GM23338 (cell line): ENCODE measurements at regions not wholly inside any gene's neighbourhood (a gene's known extent, or its start where the extent isn't known, plus 50 kb on each side); places are given as distances from the start of the nearest gene placed in this dataset.

Experiments
- ATAC-seq: fragments of 200-7000 bp; cut with Tn5 transposase; 3 replicates; pipeline ENCODE4 v1.9.1; 2020
- DNase-seq: peaks from one replicate; pipeline ENCODE4 v3.0.0-alpha.2; 2015; ENCODE audit warnings: low spot score
- H2AFZ ChIP-seq: fragments of 200-600 bp; sonication (generic); 2 replicates; pipeline ENCODE4 v1.8.0; 2016; ENCODE audit warnings: antibody characterized with exemption, mild to moderate bottlenecking, moderate library complexity
- H3F3A ChIP-seq: fragments of 200-600 bp; sonication (generic); replicated peaks from 2 replicates; pipeline ENCODE4 v1.8.0; 2017; ENCODE audit warnings: antibody characterized with exemption, mixed run types, low read depth
- H3K27ac ChIP-seq: fragments of 200-600 bp; sonication (generic); 2 replicates; pipeline ENCODE4 v1.6.1; 2016; ENCODE audit warnings: low read depth
- H3K27me3 ChIP-seq: fragments of 200-600 bp; sonication (generic); 2 replicates; pipeline ENCODE4 v1.8.0; 2016; ENCODE audit warnings: mild to moderate bottlenecking, mixed run types, moderate library complexity; ENCODE audit not compliant: insufficient read depth
- H3K36me3 ChIP-seq: fragments of 200-600 bp; sonication (generic); 2 replicates; pipeline ENCODE4 v1.8.0; 2016; ENCODE audit warnings: mild to moderate bottlenecking; ENCODE audit not compliant: insufficient read depth
- H3K4me1 ChIP-seq: fragments of 200-600 bp; sonication (generic); 2 replicates; pipeline ENCODE4 v1.8.0; 2016; ENCODE audit warnings: mild to moderate bottlenecking, moderate library complexity; ENCODE audit not compliant: insufficient read depth
- H3K4me2 ChIP-seq: fragments of 200-600 bp; sonication (generic); 2 replicates; pipeline ENCODE4 v1.7.1; 2017; ENCODE audit warnings: mixed run types
- H3K4me3 ChIP-seq: fragments of 200-600 bp; sonication (generic); 2 replicates; pipeline ENCODE4 v1.6.1; 2016; ENCODE audit warnings: mixed run types
- H3K79me2 ChIP-seq: fragments of 200-600 bp; sonication (generic); replicated peaks from 2 replicates; pipeline ENCODE4 v1.8.0; 2017; ENCODE audit warnings: mild to moderate bottlenecking; ENCODE audit not compliant: insufficient read depth
- H3K9me2 ChIP-seq: fragments of 200-600 bp; sonication (generic); 2 replicates; pipeline ENCODE4 v1.8.0; 2017; ENCODE audit not compliant: insufficient read depth
- H4K20me1 ChIP-seq: fragments of 200-600 bp; sonication (generic); replicated peaks from 2 replicates; pipeline ENCODE4 v1.8.0; 2017; ENCODE audit warnings: mild to moderate bottlenecking; ENCODE audit not compliant: insufficient read depth
- H3K27ac Mint-ChIP-seq: 2 replicates; pipeline ENCODE4 v1.8.0; 2020; ENCODE audit warnings: inconsistent platforms, mild to moderate bottlenecking, moderate library complexity, mixed read lengths
- H3K27me3 Mint-ChIP-seq: 3 replicates; pipeline ENCODE4 v1.8.0; 2022; ENCODE audit warnings: low read depth, mild to moderate bottlenecking, moderate library complexity, mixed read lengths, inconsistent platforms; ENCODE audit not compliant: insufficient read depth, poor library complexity
- H3K36me3 Mint-ChIP-seq: 3 replicates; pipeline ENCODE4 v1.8.0; 2021; ENCODE audit warnings: low read depth, mild to moderate bottlenecking, inconsistent platforms, moderate library complexity, mixed read lengths
- H3K4me1 Mint-ChIP-seq: 3 replicates; pipeline ENCODE4 v1.8.0; 2020; ENCODE audit warnings: mild to moderate bottlenecking, inconsistent platforms, mixed read lengths
- H3K4me3 Mint-ChIP-seq: 3 replicates; pipeline ENCODE4 v1.8.0; 2021; ENCODE audit warnings: moderate library complexity, mild to moderate bottlenecking, inconsistent platforms, mixed read lengths
- H3K9me3 Mint-ChIP-seq: 3 replicates; pipeline ENCODE4 v1.8.0; 2020; ENCODE audit warnings: moderate library complexity, mild to moderate bottlenecking, inconsistent platforms, mixed read lengths
- CREB1 ChIP-seq: fragments of 250-450 bp; sonication (Bioruptor Pico); IDR thresholded peaks from 2 replicates; pipeline ENCODE4 v1.5.0; 2020; ENCODE audit warnings: low read depth, mild to moderate bottlenecking, moderate library complexity
- EZH2phosphoT487 ChIP-seq: fragments of 200-600 bp; sonication (generic); IDR thresholded peaks from one replicate; pipeline ENCODE4 v1.8.1; 2018; ENCODE audit warnings: antibody characterized with exemption; ENCODE audit not compliant: unreplicated experiment
- POLR2AphosphoS5 ChIP-seq: IDR thresholded peaks from 2 replicates; pipeline ENCODE4 v1.6.1; 2016; ENCODE audit warnings: antibody characterized with exemption, low read depth
- STAT1 ChIP-seq: IDR thresholded peaks from one replicate; pipeline ENCODE4 v1.6.1; 2016; ENCODE audit warnings: antibody characterized with exemption; ENCODE audit not compliant: unreplicated experiment
- ZNF331 ChIP-seq: fragments of 250-450 bp; sonication (Bioruptor Pico); IDR thresholded peaks from 2 replicates; pipeline ENCODE4 v1.5.0; 2020; ENCODE audit warnings: low read depth, mild to moderate bottlenecking, moderate library complexity
- TF ChIP-seq, protein P1 (sequence below): fragments of 250-450 bp; sonication (Bioruptor Pico); IDR thresholded peaks from 2 replicates; pipeline ENCODE4 v1.5.0; 2020; ENCODE audit warnings: mild to moderate bottlenecking, moderate library complexity
- TF ChIP-seq, protein P2 (sequence below): IDR thresholded peaks from 2 replicates; pipeline ENCODE4 v1.6.1; 2016; ENCODE audit warnings: antibody characterized with exemption
- TF ChIP-seq, protein P3 (sequence below), 2 experiments: fragments of 200-600 bp in 1 of 2; sonication (generic) in 1 of 2; conservative IDR thresholded peaks; 2 replicates each; pipeline versions ENCODE4 v1.5.1 to v1.6.1; 2016 to 2017; ENCODE audit warnings: antibody characterized with exemption in 2 of 2, low read depth in 2 of 2, mild to moderate bottlenecking in 2 of 2, moderate library complexity in 1 of 2

DNA sequence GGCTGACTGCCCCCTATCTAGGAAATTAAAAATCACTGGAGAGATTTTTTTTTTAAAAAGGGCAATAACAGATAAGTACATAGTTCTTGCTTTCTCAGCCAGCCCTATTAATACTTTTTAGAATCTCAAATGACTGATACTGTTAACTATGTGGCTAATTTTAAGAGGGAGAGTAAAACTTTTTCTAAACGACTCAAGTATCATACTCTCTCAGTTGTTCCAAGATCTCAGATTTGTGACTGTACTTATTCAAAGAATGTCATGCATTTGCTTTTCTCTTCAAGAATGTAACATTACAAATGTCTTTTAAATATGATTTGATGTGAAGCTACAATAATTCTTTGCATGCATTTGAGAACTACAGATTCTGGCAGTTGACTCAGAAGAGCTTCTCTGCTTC lies 55.4 kb upstream of the RAB11FIP2 start:
- Mint-ChIP-seq H3K27me3 (no peaks in the 10 kb centered on the region), H3K4me1 (no peaks in the 10 kb centered on the region), H3K36me3 (no peaks in the 10 kb centered on the region), H3K4me3 (no peak overlapping the region), H3K9me3 (peaks cover 3% of the 10 kb centered on the region; the same call in 2 of the 3 replicates), H3K27ac (no peak overlapping the region)
- ATAC-seq: no peak
- H3K4me3 ChIP-seq: no peak overlapping the region
- H3K79me2 ChIP-seq: no peaks in the 10 kb centered on the region
- no peak overlapping the region for H2AFZ ChIP-seq
- H3K4me1 ChIP-seq: no peaks in the 10 kb centered on the region
- DNase-seq: no peak
- TF ChIP-seq, protein P1, sequence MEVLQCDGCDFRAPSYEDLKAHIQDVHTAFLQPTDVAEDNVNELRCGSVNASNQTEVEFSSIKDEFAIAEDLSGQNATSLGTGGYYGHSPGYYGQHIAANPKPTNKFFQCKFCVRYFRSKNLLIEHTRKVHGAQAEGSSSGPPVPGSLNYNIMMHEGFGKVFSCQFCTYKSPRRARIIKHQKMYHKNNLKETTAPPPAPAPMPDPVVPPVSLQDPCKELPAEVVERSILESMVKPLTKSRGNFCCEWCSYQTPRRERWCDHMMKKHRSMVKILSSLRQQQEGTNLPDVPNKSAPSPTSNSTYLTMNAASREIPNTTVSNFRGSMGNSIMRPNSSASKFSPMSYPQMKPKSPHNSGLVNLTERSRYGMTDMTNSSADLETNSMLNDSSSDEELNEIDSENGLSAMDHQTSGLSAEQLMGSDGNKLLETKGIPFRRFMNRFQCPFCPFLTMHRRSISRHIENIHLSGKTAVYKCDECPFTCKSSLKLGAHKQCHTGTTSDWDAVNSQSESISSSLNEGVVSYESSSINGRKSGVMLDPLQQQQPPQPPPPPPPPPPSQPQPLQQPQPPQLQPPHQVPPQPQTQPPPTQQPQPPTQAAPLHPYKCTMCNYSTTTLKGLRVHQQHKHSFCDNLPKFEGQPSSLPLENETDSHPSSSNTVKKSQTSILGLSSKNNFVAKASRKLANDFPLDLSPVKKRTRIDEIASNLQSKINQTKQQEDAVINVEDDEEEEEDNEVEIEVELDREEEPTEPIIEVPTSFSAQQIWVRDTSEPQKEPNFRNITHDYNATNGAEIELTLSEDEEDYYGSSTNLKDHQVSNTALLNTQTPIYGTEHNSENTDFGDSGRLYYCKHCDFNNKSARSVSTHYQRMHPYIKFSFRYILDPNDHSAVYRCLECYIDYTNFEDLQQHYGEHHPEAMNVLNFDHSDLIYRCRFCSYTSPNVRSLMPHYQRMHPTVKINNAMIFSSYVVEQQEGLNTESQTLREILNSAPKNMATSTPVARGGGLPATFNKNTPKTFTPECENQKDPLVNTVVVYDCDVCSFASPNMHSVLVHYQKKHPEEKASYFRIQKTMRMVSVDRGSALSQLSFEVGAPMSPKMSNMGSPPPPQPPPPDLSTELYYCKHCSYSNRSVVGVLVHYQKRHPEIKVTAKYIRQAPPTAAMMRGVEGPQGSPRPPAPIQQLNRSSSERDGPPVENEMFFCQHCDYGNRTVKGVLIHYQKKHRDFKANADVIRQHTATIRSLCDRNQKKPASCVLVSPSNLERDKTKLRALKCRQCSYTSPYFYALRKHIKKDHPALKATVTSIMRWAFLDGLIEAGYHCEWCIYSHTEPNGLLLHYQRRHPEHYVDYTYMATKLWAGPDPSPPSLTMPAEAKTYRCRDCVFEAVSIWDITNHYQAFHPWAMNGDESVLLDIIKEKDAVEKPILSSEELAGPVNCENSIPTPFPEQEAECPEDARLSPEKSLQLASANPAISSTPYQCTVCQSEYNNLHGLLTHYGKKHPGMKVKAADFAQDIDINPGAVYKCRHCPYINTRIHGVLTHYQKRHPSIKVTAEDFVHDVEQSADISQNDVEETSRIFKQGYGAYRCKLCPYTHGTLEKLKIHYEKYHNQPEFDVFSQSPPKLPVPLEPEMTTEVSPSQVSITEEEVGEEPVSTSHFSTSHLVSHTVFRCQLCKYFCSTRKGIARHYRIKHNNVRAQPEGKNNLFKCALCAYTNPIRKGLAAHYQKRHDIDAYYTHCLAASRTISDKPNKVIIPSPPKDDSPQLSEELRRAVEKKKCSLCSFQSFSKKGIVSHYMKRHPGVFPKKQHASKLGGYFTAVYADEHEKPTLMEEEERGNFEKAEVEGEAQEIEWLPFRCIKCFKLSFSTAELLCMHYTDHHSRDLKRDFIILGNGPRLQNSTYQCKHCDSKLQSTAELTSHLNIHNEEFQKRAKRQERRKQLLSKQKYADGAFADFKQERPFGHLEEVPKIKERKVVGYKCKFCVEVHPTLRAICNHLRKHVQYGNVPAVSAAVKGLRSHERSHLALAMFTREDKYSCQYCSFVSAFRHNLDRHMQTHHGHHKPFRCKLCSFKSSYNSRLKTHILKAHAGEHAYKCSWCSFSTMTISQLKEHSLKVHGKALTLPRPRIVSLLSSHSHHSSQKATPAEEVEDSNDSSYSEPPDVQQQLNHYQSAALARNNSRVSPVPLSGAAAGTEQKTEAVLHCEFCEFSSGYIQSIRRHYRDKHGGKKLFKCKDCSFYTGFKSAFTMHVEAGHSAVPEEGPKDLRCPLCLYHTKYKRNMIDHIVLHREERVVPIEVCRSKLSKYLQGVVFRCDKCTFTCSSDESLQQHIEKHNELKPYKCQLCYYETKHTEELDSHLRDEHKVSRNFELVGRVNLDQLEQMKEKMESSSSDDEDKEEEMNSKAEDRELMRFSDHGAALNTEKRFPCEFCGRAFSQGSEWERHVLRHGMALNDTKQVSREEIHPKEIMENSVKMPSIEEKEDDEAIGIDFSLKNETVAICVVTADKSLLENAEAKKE: no peak
- TF ChIP-seq, protein P2, sequence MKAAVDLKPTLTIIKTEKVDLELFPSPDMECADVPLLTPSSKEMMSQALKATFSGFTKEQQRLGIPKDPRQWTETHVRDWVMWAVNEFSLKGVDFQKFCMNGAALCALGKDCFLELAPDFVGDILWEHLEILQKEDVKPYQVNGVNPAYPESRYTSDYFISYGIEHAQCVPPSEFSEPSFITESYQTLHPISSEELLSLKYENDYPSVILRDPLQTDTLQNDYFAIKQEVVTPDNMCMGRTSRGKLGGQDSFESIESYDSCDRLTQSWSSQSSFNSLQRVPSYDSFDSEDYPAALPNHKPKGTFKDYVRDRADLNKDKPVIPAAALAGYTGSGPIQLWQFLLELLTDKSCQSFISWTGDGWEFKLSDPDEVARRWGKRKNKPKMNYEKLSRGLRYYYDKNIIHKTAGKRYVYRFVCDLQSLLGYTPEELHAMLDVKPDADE: no peak
- TF ChIP-seq EZH2phosphoT487: no peak
- no peak for TF ChIP-seq POLR2AphosphoS5
- TF ChIP-seq ZNF331 (CRISPR knock-in tag): no peak
- TF ChIP-seq STAT1: no peak
- no peak for TF ChIP-seq CREB1 (CRISPR knock-in tag)
- TF ChIP-seq, protein P3, sequence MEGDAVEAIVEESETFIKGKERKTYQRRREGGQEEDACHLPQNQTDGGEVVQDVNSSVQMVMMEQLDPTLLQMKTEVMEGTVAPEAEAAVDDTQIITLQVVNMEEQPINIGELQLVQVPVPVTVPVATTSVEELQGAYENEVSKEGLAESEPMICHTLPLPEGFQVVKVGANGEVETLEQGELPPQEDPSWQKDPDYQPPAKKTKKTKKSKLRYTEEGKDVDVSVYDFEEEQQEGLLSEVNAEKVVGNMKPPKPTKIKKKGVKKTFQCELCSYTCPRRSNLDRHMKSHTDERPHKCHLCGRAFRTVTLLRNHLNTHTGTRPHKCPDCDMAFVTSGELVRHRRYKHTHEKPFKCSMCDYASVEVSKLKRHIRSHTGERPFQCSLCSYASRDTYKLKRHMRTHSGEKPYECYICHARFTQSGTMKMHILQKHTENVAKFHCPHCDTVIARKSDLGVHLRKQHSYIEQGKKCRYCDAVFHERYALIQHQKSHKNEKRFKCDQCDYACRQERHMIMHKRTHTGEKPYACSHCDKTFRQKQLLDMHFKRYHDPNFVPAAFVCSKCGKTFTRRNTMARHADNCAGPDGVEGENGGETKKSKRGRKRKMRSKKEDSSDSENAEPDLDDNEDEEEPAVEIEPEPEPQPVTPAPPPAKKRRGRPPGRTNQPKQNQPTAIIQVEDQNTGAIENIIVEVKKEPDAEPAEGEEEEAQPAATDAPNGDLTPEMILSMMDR (conservative IDR thresholded peaks at IDR 0.05; ENCODE audit: low read depth in 2 of 2): no peak
- no peaks in the 10 kb centered on the region for H4K20me1 ChIP-seq
- peaks cover 10% of the 10 kb centered on the region for H3K9me2 ChIP-seq
- H3K27me3 ChIP-seq: no peaks in the 10 kb centered on the region
- no peak overlapping the region for H3K4me2 ChIP-seq
- no peaks in the 10 kb centered on the region; the same call in 1 of the 2 replicates for H3K36me3 ChIP-seq
- H3F3A ChIP-seq: no peaks in the 10 kb centered on the region
- H3K27ac ChIP-seq: no peak overlapping the region
